SK-N-MC (cell line): ENCODE measurements at regions not wholly inside any gene's neighbourhood (a gene's known extent, or its start where the extent isn't known, plus 50 kb on each side); places are given as distances from the start of the nearest gene placed in this dataset.

Experiments used
- EZH2 ChIP-seq: fragments of 200-600 bp; sonication (generic); IDR thresholded peaks from one replicate; pipeline ENCODE4 v1.6.1; 2017; ENCODE audit warnings: antibody characterized with exemption
- FOXP2 ChIP-seq: optimal IDR thresholded peaks from 2 replicates; pipeline ENCODE3; 2011; ENCODE audit warnings: mild to moderate bottlenecking, moderate library complexity; ENCODE audit not compliant: insufficient read depth; ENCODE audit errors: extremely low read length, control extremely low read depth
- POLR2AphosphoS5 ChIP-seq: IDR thresholded peaks from 2 replicates; pipeline ENCODE4 v1.6.1; 2012; ENCODE audit warnings: mild to moderate bottlenecking, low read depth, low read length, borderline replicate concordance

DNA sequence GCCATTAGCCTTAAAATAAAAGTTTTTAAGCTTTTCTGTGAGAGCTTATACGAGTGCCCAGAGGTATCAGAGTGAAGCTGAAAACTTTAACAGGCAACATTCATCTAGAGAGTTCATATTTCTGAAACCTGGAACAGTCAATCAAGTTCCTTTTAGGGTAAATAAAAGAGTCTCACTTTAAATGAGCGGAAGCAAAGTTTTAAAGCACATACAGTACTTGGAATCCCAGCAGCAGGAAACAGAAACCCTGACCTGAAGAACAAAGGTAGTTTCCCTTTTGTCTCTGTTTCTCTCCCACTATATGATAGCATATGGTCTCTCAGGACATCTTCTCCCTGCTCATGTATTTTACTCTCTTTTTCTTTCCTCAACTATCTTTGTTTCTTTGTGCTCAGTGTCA, 153.0 kb downstream of the ASB9 start:
- TF ChIP-seq EZH2 = no peak
- TF ChIP-seq POLR2AphosphoS5 = no peak
- no peak for TF ChIP-seq FOXP2
